Ishikawa (cell line): ENCODE measurements at regions not wholly inside any gene's neighbourhood (a gene's known extent, or its start where the extent isn't known, plus 50 kb on each side); places are given as distances from the start of the nearest gene placed in this dataset.

Experiments used
- CEBPB ChIP-seq: IDR thresholded peaks from 2 replicates; pipeline ENCODE4 v1.6.1; 2012
- EGR1 ChIP-seq: IDR thresholded peaks from 2 replicates; pipeline ENCODE4 v1.6.1; 2012
- EP300 ChIP-seq: IDR thresholded peaks from 2 replicates; pipeline ENCODE4 v1.6.1; 2012; ENCODE audit warnings: borderline replicate concordance
- NFIC ChIP-seq: IDR thresholded peaks from 2 replicates; pipeline ENCODE4 v1.6.1; 2012
- RAD21 ChIP-seq: IDR thresholded peaks from 2 replicates; pipeline ENCODE4 v1.6.1; 2012; ENCODE audit warnings: low read depth
- TAF1 ChIP-seq: IDR thresholded peaks from 2 replicates; pipeline ENCODE4 v1.6.1; 2012; ENCODE audit warnings: low read depth, mild to moderate bottlenecking
- YY1 ChIP-seq: IDR thresholded peaks from 2 replicates; pipeline ENCODE4 v1.6.1; 2012; ENCODE audit warnings: low read depth
- ZBTB7A ChIP-seq: IDR thresholded peaks from 2 replicates; pipeline ENCODE4 v1.6.1; 2012; ENCODE audit warnings: low read depth
- TF ChIP-seq, protein P1 (sequence below): IDR thresholded peaks from 2 replicates; pipeline ENCODE4 v1.6.1; 2012; ENCODE audit warnings: low read depth, mild to moderate bottlenecking
- TF ChIP-seq, protein P2 (sequence below): IDR thresholded peaks from 2 replicates; pipeline ENCODE4 v1.6.1; 2012

DNA sequence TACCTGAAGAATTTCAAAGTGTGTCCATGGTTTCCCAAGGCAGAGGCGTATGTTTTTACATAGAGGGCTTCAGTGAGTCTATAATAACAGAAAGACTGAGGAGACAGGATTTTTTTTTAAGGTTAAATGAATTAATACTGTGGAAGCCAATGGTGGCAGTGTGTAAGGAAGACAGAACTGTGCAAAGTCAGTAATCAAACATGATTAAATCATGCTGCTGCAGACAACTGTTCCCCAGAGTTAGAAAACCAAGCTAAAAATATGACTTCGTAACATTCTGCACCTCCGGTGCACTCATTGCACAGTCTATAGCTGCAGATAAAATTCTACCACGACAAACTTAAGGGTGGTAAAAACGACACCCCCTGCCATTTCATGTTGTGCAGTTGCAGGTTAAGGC is 309.6 kb upstream of the TRIB2 start:
- TF ChIP-seq, protein P1, sequence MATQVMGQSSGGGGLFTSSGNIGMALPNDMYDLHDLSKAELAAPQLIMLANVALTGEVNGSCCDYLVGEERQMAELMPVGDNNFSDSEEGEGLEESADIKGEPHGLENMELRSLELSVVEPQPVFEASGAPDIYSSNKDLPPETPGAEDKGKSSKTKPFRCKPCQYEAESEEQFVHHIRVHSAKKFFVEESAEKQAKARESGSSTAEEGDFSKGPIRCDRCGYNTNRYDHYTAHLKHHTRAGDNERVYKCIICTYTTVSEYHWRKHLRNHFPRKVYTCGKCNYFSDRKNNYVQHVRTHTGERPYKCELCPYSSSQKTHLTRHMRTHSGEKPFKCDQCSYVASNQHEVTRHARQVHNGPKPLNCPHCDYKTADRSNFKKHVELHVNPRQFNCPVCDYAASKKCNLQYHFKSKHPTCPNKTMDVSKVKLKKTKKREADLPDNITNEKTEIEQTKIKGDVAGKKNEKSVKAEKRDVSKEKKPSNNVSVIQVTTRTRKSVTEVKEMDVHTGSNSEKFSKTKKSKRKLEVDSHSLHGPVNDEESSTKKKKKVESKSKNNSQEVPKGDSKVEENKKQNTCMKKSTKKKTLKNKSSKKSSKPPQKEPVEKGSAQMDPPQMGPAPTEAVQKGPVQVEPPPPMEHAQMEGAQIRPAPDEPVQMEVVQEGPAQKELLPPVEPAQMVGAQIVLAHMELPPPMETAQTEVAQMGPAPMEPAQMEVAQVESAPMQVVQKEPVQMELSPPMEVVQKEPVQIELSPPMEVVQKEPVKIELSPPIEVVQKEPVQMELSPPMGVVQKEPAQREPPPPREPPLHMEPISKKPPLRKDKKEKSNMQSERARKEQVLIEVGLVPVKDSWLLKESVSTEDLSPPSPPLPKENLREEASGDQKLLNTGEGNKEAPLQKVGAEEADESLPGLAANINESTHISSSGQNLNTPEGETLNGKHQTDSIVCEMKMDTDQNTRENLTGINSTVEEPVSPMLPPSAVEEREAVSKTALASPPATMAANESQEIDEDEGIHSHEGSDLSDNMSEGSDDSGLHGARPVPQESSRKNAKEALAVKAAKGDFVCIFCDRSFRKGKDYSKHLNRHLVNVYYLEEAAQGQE: no peak
- no peak for TF ChIP-seq EP300
- no peak for TF ChIP-seq CEBPB
- no peak for TF ChIP-seq NFIC
- TF ChIP-seq, protein P2, sequence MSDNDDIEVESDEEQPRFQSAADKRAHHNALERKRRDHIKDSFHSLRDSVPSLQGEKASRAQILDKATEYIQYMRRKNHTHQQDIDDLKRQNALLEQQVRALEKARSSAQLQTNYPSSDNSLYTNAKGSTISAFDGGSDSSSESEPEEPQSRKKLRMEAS: no peak
- TF ChIP-seq YY1: no peak
- TF ChIP-seq ZBTB7A: no peak
- no peak for TF ChIP-seq TAF1
- TF ChIP-seq RAD21: no peak
- TF ChIP-seq EGR1: no peak
